Stimulated activated CD4-positive, alpha-beta T cell treated with anti-CD3 and anti-CD28 coated beads, Interleukin-1b, Interleukin-23, amount 100 ng/mL, for 4 hours (primary cell): ENCODE measurements at regions not wholly inside any gene's neighbourhood (a gene's known extent, or its start where the extent isn't known, plus 50 kb on each side); places are given as distances from the start of the nearest gene placed in this dataset.

Experiments used
- DNase-seq, 2 donors: peaks; one replicate each; pipeline ENCODE4 v3.0.0-alpha.2; 2020; ENCODE audit warnings: low read depth in 2 of 2

GRCh38 chr6:33863723-33864440 is 60.1 kb upstream of the MLN start:
- no peak for DNase-seq

GRCh38 chr6:33863084-33863483 is 59.3 kb upstream of the MLN start:
- DNase-seq: no peak

GRCh38 chr6:33862536-33862935 is 58.7 kb upstream of the MLN start:
- DNase-seq: no peak

- DNase-seq: no peak
Measured at GRCh38 chr6:33861722-33862121, 57.9 kb upstream of the MLN start.

- peak in 1 of 2 donors; percentile 15 for DNase-seq
Measured at GRCh38 chr6:33860706-33861474, 57.1 kb upstream of the MLN start.

- DNase-seq: no peak
Measured at GRCh38 chr6:33860006-33860405, 56.2 kb upstream of the MLN start.

- no peak for DNase-seq
Measured at GRCh38 chr6:33858804-33859505, 55.2 kb upstream of the MLN start.

- DNase-seq: no peak
Measured at GRCh38 chr6:33857932-33858475, 54.2 kb upstream of the MLN start.

- no peak for DNase-seq
Measured at GRCh38 chr6:33857093-33857931, 53.5 kb upstream of the MLN start.

GRCh38 chr6:33856655-33857054 is 52.9 kb upstream of the MLN start:
- DNase-seq: peak; percentile 27 to 28

- DNase-seq: no peak
Measured at GRCh38 chr6:33856031-33856590, 52.3 kb upstream of the MLN start.

- DNase-seq: no peak
Measured at GRCh38 chr6:33854572-33855030, 50.8 kb upstream of the MLN start.

- no peak for DNase-seq
Measured at GRCh38 chr6:33853736-33854135, 49.9 kb upstream of the MLN start.
